Lower lobe of right lung (tissue), 2 donors: ENCODE measurements at regions not wholly inside any gene's neighbourhood (a gene's known extent, or its start where the extent isn't known, plus 50 kb on each side); places are given as distances from the start of the nearest gene placed in this dataset.

Experiments used
- ATAC-seq, 2 donors: fragments of 200-7000 bp; cut with Tn5 transposase; one replicate each; pipeline ENCODE4 v1.9.1; 2020 to 2022; ENCODE audit warnings: mild to moderate bottlenecking in 2 of 2, moderate library complexity in 2 of 2
- DNase-seq: peaks from one replicate; pipeline ENCODE4 v3.0.0-alpha.2; 2020
- H3K27ac ChIP-seq: fragments of 200-600 bp; one replicate; pipeline ENCODE4 v1.8.0; 2022
- H3K27me3 ChIP-seq: fragments of 200-600 bp; one replicate; pipeline ENCODE4 v1.8.0; 2022; ENCODE audit warnings: low read depth
- H3K36me3 ChIP-seq: fragments of 200-600 bp; one replicate; pipeline ENCODE4 v1.8.0; 2022; ENCODE audit warnings: mild to moderate bottlenecking
- H3K4me1 ChIP-seq: fragments of 200-600 bp; one replicate; pipeline ENCODE4 v1.8.0; 2022
- H3K4me3 ChIP-seq: fragments of 200-600 bp; one replicate; pipeline ENCODE4 v1.8.0; 2022; ENCODE audit warnings: mild to moderate bottlenecking
- H3K9me3 ChIP-seq: fragments of 200-600 bp; one replicate; pipeline ENCODE4 v1.8.0; 2022
- intact Hi-C: fragments of 100-400 bp; cut with DNase I; formaldehyde crosslinking; loops from one replicate; pipeline ENCODE4 v1.11.0; 2022
- TF ChIP-seq, protein P1 (sequence below): fragments of 200-600 bp; IDR thresholded peaks from one replicate; pipeline ENCODE4 v1.8.0; 2022; ENCODE audit warnings: antibody characterized with exemption, mild to moderate bottlenecking
- donor health status: DM: no; HTN: yes; CAD: no; lungs with severe emphysema.

DNA sequence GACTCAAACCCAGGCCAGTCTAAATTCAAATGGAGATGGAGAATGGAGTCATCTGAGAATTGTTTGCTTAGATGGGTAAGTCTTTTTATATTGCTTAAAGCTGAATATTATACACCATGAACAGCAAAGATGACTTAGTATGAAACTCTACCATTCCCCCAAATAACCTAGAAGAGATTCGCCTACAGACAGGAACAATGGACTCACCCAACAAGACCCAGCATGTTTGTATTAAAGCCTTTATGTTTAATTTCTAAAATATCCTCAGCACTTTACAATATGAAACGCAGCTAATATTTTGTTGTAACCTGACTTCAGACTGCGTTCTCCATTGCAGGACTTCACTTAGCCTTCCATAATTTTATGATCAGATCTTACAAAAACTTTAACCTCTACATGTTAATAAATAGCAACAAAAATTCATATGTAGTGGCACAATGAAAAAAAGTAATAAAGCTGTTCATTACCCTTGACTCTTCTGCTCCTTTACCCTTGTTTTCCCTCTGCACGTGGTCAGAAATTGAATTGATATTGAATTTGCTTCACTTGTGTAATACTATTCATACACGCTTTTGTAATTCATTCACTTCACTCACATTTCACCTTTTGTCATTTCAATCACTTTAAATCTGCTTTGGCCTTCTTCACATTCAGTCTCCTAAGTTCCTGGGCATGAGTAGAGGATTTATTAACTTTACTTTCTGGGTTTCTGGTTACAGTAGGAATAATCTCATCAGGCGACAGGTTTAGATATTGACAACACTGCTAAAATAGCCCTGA lies 177.3 kb upstream of the PTBP2 start:
- no peaks in the 10 kb centered on the region for H3K27me3 ChIP-seq
- no peak overlapping the region for H3K4me3 ChIP-seq
- DNase-seq (no peak), ATAC-seq (no peak)
- intact Hi-C loops, result no loop called here
- H3K4me1 ChIP-seq, result peaks cover 9% of the 10 kb centered on the region
- no peaks in the 10 kb centered on the region for H3K36me3 ChIP-seq
- no peak overlapping the region for H3K27ac ChIP-seq
- no peaks in the 10 kb centered on the region for H3K9me3 ChIP-seq
- TF ChIP-seq, protein P1, sequence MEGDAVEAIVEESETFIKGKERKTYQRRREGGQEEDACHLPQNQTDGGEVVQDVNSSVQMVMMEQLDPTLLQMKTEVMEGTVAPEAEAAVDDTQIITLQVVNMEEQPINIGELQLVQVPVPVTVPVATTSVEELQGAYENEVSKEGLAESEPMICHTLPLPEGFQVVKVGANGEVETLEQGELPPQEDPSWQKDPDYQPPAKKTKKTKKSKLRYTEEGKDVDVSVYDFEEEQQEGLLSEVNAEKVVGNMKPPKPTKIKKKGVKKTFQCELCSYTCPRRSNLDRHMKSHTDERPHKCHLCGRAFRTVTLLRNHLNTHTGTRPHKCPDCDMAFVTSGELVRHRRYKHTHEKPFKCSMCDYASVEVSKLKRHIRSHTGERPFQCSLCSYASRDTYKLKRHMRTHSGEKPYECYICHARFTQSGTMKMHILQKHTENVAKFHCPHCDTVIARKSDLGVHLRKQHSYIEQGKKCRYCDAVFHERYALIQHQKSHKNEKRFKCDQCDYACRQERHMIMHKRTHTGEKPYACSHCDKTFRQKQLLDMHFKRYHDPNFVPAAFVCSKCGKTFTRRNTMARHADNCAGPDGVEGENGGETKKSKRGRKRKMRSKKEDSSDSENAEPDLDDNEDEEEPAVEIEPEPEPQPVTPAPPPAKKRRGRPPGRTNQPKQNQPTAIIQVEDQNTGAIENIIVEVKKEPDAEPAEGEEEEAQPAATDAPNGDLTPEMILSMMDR, result no peak

DNA sequence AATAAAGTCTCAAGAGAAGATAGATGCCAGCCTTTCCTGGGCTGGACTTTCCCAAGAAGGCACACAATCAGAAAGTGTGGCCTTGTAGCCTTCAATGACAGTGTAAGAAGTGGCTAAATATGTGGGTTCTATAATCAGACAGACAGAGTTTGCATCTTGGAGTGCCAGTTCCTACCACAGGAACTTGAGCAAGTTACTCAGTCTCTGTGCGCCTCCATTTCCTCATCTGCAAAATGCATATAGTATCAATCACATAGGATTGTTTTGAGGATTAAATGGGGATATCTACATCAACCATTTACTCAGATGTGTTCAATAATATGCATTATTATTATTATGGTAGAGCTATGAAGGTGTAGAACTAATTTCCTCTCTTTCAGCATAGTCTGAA lies 176.8 kb upstream of the PTBP2 start:
- TF ChIP-seq, protein P1, result no peak
- ATAC-seq (no peak), DNase-seq (no peak)
- no peaks in the 10 kb centered on the region for H3K9me3 ChIP-seq
- H3K27ac ChIP-seq, result no peak overlapping the region
- H3K36me3 ChIP-seq, result no peaks in the 10 kb centered on the region
- no peak overlapping the region for H3K4me3 ChIP-seq
- intact Hi-C loops, result no loop called here
- H3K4me1 ChIP-seq, result peaks cover 3% of the 10 kb centered on the region
- H3K27me3 ChIP-seq, result no peaks in the 10 kb centered on the region

- DNase-seq, result no peak
- intact Hi-C loops, result no loop called here
- Histone ChIP-seq H3K27me3 (no peaks in the 10 kb centered on the region), H3K4me3 (no peak overlapping the region), H3K4me1 (no peaks in the 10 kb centered on the region), H3K36me3 (no peaks in the 10 kb centered on the region), H3K9me3 (no peaks in the 10 kb centered on the region), H3K27ac (no peak overlapping the region)
- TF ChIP-seq, protein P1, result no peak
- ATAC-seq, result no peak
Observed at GRCh38 chr1:96545935-96546656, 175.5 kb upstream of the PTBP2 start.

DNA sequence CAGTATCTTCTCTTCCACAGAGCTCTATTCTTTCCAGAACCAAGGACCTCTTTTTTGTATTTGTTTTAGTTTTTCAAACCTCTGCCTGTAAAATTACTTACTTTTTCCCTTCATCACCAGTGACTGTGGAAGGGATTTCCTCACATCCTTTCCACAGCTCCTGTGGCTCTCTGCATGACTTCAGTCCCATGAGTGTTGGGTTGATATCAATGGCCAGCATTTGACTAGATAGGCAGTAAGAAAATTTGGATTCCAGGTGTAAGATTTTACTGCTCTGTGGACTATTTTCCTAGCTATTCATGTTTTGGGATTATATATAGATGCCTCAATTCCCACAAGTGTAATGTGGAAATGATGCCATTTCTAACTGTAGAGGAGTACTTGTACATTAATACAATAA lies 171.5 kb upstream of the PTBP2 start:
- no peak overlapping the region for H3K4me3 ChIP-seq
- H3K4me1 ChIP-seq, result no peaks in the 10 kb centered on the region
- H3K27me3 ChIP-seq, result no peaks in the 10 kb centered on the region
- no peaks in the 10 kb centered on the region for H3K9me3 ChIP-seq
- no peaks in the 10 kb centered on the region for H3K36me3 ChIP-seq
- no peak for ATAC-seq
- intact Hi-C loops, result no loop called here
- H3K27ac ChIP-seq, result no peak overlapping the region
- DNase-seq, result no peak
- TF ChIP-seq, protein P1, result no peak

DNA sequence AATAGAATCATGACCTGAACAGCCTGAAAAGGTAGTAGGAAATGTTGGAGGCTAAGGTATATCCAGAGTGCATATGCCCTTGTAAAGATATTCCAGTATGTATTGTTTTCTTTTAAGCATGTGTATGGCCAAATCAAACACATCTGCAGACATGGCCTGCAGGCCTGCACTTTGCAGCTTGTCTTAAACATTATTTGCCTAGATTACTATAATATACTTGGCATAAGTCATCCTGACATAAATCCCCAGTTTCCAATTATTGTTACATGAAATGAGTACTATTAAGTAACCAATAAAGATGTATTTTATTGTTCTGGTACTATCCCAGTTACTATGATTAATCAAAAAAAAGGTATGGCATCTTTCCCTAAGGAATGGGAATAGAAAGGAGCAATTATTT lies 169.1 kb upstream of the PTBP2 start:
- ATAC-seq (no peak), DNase-seq (no peak)
- TF ChIP-seq, protein P1, result no peak
- Histone ChIP-seq H3K27me3 (no peaks in the 10 kb centered on the region), H3K9me3 (no peaks in the 10 kb centered on the region), H3K4me1 (no peaks in the 10 kb centered on the region), H3K36me3 (no peaks in the 10 kb centered on the region), H3K27ac (no peak overlapping the region), H3K4me3 (no peak overlapping the region)
- intact Hi-C loops, result no loop called here
